GM18858 (cell line): ENCODE measurements at regions not wholly inside any gene's neighbourhood (a gene's known extent, or its start where the extent isn't known, plus 50 kb on each side); places are given as distances from the start of the nearest gene placed in this dataset.

Experiments
- ATAC-seq: cut with Tn5 transposase; IDR thresholded peaks from one replicate; pipeline ENCODE4 v1.9.1; 2021; ENCODE audit not compliant: unreplicated experiment

GRCh38 chr18:30929718-30930117, 112.8 kb downstream of the DSC3 start:
- ATAC-seq, result no peak

- ATAC-seq, result no peak
Measured at GRCh38 chr18:30929065-30929464, 113.5 kb downstream of the DSC3 start.

- no peak for ATAC-seq
Measured at GRCh38 chr18:30927517-30928075, 114.9 kb downstream of the DSC3 start.

- no peak for ATAC-seq
Measured at GRCh38 chr18:30927042-30927441, 115.5 kb downstream of the DSC3 start.

- ATAC-seq, result no peak
Measured at GRCh38 chr18:30925795-30926194, 116.7 kb downstream of the DSC3 start.

DNA sequence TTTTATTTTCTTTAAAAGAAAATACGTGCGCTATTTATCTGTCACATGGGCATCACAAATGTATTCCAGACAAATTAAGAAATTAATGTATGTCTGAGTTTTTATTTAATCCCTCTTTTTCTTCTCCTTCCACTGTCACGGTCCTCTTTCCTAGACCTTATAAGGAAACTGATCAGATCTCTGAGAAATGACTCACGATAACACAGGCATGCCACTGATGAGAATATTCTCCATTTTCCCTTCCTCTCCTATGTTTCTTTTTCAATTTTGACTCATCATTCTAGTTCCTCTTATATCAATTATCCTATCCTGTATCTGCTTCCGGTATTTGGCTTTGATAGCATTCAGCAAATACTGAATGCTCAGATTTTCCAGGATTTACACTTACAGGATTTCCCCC, 121.8 kb downstream of the DSC3 start:
- no peak for ATAC-seq

DNA sequence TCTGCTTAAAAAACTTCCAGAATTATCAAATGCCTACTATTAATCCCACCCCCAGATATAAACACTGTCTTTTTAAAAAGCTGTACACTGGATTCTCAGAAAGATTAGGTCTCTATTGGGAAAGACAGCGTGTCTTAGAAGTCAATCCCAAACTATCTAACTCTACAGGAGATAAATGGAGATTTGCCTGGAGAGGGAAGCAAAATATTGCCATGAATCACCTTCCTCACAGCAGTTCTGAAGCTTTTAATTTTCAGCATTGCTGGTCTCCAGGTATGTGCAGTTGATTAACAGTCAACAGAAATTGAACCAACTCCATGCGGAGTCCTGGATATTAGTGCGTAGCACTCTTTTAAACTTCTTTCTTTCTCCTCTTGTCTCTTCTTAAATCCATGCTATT, 122.2 kb downstream of the DSC3 start:
- ATAC-seq, result no peak

GRCh38 chr18:30917651-30918050, 124.9 kb downstream of the DSC3 start:
- no peak for ATAC-seq

DNA sequence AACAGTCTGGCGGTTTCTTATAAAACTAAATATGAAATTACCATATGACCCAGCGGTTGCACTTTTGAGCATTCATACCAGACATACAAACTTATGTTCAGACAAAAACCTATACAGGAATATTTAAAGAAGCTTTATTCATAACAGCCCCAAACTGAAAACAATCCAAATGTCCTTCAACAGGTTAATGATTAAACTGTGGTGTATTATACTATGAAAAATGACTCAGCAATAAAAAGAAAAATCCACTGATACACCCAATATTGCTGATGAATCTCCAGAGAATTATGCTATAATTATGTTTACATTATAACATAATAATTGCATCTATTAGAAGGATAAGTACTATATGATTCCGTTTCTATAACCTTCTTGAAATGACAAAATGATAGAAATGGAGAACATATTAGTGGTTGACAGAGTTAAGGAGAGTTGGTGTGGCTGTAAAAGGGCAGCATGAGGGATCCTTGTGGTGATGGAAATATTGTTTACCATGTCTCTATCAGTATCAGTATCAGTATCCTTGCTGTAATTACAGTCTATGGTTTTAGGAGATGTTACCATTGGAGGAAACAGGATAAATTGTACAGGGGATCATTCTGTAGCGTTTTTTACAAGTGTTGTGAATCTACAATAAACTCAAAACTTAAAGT, 127.1 kb downstream of the DSC3 start:
- ATAC-seq, result no peak

DNA sequence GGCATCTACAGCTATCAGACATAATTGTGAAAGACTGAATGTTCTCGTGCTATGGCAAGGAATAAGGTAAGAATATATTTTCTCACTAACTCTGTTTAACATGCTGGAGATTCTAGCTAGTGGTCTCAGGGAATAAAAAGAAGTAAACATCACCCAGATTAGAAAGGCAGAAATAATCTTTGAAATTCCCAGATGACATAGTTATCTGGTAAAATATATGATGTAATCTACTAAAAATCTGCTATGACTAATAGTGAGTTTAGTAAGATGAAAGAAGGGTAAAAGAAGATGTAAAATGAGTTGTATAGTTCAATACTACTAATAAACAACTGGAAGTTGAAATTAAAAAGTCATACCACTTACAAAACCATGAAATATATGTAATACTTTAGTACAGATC, 134.2 kb downstream of the DSC3 start:
- no peak for ATAC-seq

- ATAC-seq, result no peak
Measured at GRCh38 chr18:30903566-30903965, 139.0 kb downstream of the DSC3 start.

DNA sequence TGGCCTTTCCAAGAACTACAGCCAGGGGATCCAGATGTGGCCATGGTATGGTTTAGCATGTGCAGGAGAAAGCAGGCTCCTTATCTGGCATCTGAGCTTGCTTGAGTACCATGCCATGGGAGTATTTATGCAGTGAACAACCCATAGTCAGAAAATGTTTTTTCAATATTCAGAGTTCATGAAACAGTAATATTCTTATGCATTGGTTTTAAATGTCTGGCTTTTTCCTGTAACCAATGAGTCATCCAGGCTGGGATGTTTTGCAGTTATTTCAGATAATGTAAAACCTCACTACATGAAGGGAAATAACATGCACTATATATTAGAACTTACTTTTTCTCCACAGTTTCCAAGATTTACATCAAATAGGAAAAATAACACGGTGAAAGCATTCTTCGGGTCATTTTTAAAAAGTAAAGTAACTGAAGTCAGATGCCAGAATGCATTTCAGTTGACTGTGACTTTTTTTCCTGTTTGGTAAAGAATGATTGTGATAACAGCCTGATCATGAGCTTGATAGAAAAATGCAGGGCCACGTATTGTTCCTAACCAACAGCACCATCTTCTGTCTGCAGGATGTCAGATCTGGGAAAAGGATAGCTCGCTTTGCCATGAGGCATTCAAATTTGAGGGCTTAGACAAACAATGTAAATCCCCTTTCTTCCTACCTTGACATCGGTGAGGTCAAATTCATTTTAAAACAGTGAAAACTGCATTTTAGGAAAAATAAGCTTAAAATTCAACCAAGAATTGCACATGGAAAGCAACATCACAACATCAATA, 152.8 kb downstream of the DSC3 start:
- no peak for ATAC-seq

DNA sequence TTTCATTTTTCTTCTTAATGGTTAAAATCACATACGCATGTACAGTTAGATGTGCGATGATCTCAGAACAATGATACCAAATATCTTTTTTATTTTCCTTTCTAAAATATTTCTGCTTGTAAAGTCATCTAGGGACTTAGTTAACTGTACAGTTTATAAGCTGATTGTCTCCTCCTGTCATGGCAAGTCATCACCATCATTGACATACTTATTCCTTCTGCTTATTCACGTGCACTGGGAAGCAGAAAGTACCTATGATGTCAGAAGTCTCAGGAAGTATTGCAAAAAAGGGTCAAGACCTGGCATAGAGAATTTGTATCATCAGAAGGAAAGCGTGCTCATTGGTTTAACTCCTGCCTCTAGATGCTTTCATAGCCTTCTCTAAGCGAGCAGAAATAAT, 154.2 kb downstream of the DSC3 start:
- no peak for ATAC-seq

DNA sequence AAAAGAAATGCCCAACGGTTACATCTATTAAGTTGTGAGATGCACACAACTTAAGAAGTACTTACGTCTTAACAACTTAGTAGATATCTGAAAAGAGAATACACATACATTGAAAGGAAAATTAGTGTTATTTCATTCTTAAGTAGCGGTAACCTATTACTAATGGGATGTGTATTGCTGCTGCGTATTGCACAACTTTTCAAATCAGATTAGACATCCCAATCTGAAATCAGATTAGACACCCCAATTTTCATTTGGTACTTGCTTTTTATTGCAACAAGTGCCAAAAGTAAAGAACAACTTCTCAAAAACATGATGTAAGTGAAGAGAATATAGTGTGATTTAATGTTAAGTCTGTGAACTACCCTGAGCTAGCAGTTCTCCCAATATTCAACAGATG, 155.5 kb downstream of the DSC3 start:
- ATAC-seq, result no peak

DNA sequence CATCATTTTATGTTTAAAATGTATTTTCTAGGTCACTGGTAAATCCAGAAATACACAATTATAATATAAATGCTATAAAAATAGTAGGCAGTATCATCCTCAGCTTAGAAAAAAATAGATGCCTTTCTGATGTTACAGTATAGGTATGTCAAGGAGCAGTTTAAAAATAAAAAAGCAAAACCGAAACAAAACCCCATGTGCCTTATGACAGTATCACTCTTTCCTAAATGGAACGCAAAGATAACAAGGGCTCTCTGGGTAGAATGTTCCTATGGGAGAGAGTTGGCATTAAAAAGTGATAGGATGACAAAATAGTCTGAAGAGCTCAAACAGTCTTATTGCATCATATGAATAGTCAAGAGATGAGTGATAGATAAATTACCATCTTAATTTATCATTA, 172.1 kb downstream of the DSC3 start:
- no peak for ATAC-seq

GRCh38 chr18:30862900-30863299, 179.6 kb downstream of the DSC3 start:
- ATAC-seq, result no peak

GRCh38 chr18:30860741-30861140, 181.8 kb downstream of the DSC3 start:
- ATAC-seq, result no peak

DNA sequence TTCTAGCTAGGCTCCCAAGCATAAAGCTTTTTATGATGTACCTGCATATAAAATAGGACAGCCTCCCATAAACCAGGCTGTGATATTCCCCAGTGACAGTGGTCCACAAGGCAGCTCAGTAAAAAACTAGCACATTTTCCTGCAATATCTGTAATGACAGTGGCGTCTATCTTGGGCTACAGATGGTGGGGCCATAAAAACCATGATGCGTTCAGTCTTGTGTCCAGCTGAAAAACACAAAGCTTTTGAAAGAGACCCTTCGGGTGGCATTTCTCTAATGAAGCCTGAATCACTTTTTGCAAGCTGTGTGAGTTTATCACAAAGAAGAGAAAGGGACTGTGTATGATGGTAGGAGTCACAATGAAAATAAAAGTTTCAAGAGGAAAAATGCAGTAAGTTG, 183.5 kb downstream of the DSC3 start:
- ATAC-seq, result no peak

DNA sequence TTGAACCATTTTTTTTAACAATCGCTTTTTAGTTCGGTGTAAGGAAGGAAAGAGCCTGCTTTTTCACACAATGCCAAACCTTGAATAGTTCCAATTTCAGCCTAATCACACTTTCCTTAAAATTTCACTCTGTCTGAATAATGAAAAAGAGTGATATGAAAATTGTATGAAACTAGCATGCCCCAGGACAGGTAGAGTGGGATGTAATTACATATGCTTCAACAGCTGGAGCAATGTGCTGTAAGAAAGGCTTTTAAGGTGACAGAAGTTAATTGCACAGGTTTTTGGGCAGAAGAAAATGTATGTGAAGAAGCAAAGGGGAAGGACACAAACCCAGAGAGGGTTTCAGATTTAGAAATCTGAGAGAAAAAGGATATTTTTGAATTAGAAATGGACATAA, 184.0 kb downstream of the DSC3 start:
- ATAC-seq, result no peak

- ATAC-seq, result no peak
Measured at GRCh38 chr18:30855762-30856161, 186.8 kb downstream of the DSC3 start.

GRCh38 chr18:30852980-30853379, 189.6 kb downstream of the DSC3 start:
- no peak for ATAC-seq

GRCh38 chr18:30852541-30852940, 190.0 kb downstream of the DSC3 start:
- ATAC-seq, result no peak
